ENCODE measurements at regions not wholly inside any gene's neighbourhood (a gene's known extent, or its start where the extent isn't known, plus 50 kb on each side); places are given as distances from the start of the nearest gene placed in this dataset.

DNA sequence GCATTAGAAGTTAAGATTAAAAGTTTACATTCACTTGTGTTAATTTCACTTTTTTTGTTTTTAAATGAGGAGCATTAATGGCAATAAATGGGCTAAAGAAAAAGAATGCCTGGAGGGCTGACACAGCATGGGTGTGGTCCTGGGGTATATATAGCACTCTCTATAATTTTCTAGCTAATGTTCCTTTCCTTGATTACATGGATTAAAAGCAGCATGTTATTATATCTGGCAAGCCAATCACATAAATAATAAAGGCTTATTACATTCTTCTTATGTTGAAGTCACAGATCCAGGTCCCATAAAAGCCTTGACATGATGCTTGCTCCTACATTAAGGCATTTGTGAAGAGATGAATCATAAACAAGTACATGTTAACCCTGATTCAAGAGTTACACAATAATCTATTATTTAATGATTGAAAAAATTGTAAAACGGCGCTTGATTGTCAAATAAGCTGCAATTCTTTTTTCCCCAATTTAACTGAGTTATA, 91.4 kb downstream of the LYPLAL1 start:
- TF ChIP-seq, protein P1, sequence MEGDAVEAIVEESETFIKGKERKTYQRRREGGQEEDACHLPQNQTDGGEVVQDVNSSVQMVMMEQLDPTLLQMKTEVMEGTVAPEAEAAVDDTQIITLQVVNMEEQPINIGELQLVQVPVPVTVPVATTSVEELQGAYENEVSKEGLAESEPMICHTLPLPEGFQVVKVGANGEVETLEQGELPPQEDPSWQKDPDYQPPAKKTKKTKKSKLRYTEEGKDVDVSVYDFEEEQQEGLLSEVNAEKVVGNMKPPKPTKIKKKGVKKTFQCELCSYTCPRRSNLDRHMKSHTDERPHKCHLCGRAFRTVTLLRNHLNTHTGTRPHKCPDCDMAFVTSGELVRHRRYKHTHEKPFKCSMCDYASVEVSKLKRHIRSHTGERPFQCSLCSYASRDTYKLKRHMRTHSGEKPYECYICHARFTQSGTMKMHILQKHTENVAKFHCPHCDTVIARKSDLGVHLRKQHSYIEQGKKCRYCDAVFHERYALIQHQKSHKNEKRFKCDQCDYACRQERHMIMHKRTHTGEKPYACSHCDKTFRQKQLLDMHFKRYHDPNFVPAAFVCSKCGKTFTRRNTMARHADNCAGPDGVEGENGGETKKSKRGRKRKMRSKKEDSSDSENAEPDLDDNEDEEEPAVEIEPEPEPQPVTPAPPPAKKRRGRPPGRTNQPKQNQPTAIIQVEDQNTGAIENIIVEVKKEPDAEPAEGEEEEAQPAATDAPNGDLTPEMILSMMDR (optimal IDR thresholded peaks at IDR 0.05 in 1 of 3, IDR thresholded peaks at IDR 0.05 in 1 of 3, conservative IDR thresholded peaks at IDR 0.05 in 1 of 3; ENCODE audit: extremely low read depth in 1 of 3, insufficient read depth in 2 of 3, low read length in 3 of 3), result no peak
- TF ChIP-seq EZH2 (IDR thresholded peaks at IDR 0.05; ENCODE audit: low read length), result no peak
